CD4-positive, alpha-beta T cell (primary cell): ENCODE measurements at regions not wholly inside any gene's neighbourhood (a gene's known extent, or its start where the extent isn't known, plus 50 kb on each side); places are given as distances from the start of the nearest gene placed in this dataset.

Experiments
- ATAC-seq: fragments of 200-7000 bp; cut with Tn5 transposase; one replicate; pipeline ENCODE4 v1.10.0; 2022; ENCODE audit warnings: mild to moderate bottlenecking; ENCODE audit not compliant: poor library complexity
- CTCF ChIA-PET: fragments of 350-600 bp; sonication (Branson Sonifier 250); formaldehyde crosslinking; loops from one replicate; lab custom pipeline; 2021; ENCODE audit warnings: antibody characterized with exemption, inconsistent platforms; lab: Charles Lee
- POLR2A ChIA-PET: fragments of 350-600 bp; sonication (Branson Sonifier 250); formaldehyde crosslinking; loops from one replicate; lab custom pipeline; 2021; ENCODE audit warnings: antibody characterized with exemption, inconsistent platforms; lab: Charles Lee
- DNase-seq, 14 experiments: peaks; one replicate each; pipeline ENCODE4 v3.0.0-alpha.2; 2013 to 2020; ENCODE audit warnings: mixed read lengths in 2 of 14
- H3K27ac ChIP-seq, 2 donors: one replicate each; pipeline versions ENCODE4 v1.5.1 to v1.7.0; 2013; ENCODE audit warnings: low read length in 2 of 2, low read depth in 1 of 2, mild to moderate bottlenecking in 1 of 2
- H3K27me3 ChIP-seq, 2 experiments: 1 replicate in 1 of 2; 2 replicates in 1 of 2; pipeline versions ENCODE4 v1.6.1 to v1.7.0; 2013; ENCODE audit warnings: low read length in 2 of 2, control low read depth in 1 of 2, mild to moderate bottlenecking in 1 of 2, moderate library complexity in 1 of 2; ENCODE audit not compliant: insufficient read depth in 2 of 2, control insufficient read depth in 1 of 2
- H3K36me3 ChIP-seq: one replicate; pipeline ENCODE4 v1.6.1; 2013; ENCODE audit warnings: low read length, control low read depth; ENCODE audit not compliant: insufficient read depth
- H3K4me1 ChIP-seq: one replicate; pipeline ENCODE4 v1.6.1; 2013; ENCODE audit warnings: low read length, control low read depth; ENCODE audit not compliant: insufficient read depth
- H3K4me3 ChIP-seq: one replicate; pipeline ENCODE4 v1.5.1; 2013; ENCODE audit warnings: mild to moderate bottlenecking, low read length, moderate library complexity
- H3K9me3 ChIP-seq, 2 experiments: 1 replicate in 1 of 2; 2 replicates in 1 of 2; pipeline versions ENCODE4 v1.6.1 to v1.7.0; 2013; ENCODE audit warnings: low read length in 2 of 2, mild to moderate bottlenecking in 2 of 2, control low read depth in 1 of 2, moderate library complexity in 1 of 2; ENCODE audit not compliant: control insufficient read depth in 1 of 2, insufficient read depth in 1 of 2
- H3K27ac Mint-ChIP-seq: one replicate; pipeline ENCODE4 v1.8.0; 2020; ENCODE audit warnings: mixed read lengths
- H3K27me3 Mint-ChIP-seq: one replicate; pipeline ENCODE4 v1.8.0; 2021; ENCODE audit warnings: mixed read lengths
- H3K36me3 Mint-ChIP-seq: one replicate; pipeline ENCODE4 v1.8.0; 2021; ENCODE audit warnings: low read depth, mixed read lengths
- H3K4me1 Mint-ChIP-seq: one replicate; pipeline ENCODE4 v1.8.0; 2021; ENCODE audit warnings: low read depth, mixed read lengths
- H3K4me3 Mint-ChIP-seq: one replicate; pipeline ENCODE4 v1.8.0; 2020; ENCODE audit warnings: mild to moderate bottlenecking, mixed read lengths
- H3K9me3 Mint-ChIP-seq: one replicate; pipeline ENCODE4 v1.8.0; 2020; ENCODE audit warnings: mixed read lengths
- intact Hi-C, 2 experiments: fragments of 100-400 bp; cut with DNase I in 1 of 2; cut with micrococcal nuclease in 1 of 2; formaldehyde crosslinking; loops; one replicate each; pipeline versions ENCODE4 v1.15.1 to v1.9.0; 2023 to 2025; cut with DNase I, micrococcal nuclease
- TF ChIP-seq, protein P1 (sequence below): fragments of 200-600 bp; IDR thresholded peaks from one replicate; pipeline ENCODE4 v1.8.0; 2022; ENCODE audit warnings: antibody characterized with exemption, mild to moderate bottlenecking

DNA sequence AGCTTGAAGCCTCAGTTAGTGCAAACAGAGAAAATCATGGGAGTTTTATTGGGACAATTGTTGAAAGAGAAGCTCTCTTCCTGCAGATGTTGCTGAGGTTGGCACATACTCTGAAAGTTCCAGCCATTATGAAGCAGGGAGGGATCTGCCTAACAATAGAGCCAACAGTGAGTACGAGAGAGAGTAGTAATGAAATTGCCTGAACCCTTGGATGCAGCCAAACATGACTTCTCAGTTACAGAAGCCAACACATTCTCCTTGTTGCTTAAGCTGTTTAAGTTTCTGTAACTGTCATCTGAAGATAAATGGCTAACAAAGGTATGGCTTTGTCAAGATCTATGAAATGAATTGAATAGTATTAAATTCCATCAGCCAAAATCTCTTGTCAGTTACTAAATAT lies 211.0 kb upstream of the TTC14 start:
- Mint-ChIP-seq H3K27ac (no peak overlapping the region), H3K36me3 (no peaks in the 10 kb centered on the region), H3K4me3 (no peak overlapping the region), H3K27me3 (no peaks in the 10 kb centered on the region), H3K4me1 (no peaks in the 10 kb centered on the region), H3K9me3 (no peaks in the 10 kb centered on the region)
- no peak overlapping the region for H3K4me3 ChIP-seq
- no peaks in the 10 kb centered on the region for H3K36me3 ChIP-seq
- H3K27me3 ChIP-seq: no peaks in the 10 kb centered on the region
- intact Hi-C loops: no loop called here
- DNase-seq (no peak), ATAC-seq (no peak)
- H3K4me1 ChIP-seq: no peaks in the 10 kb centered on the region
- TF ChIP-seq, protein P1, sequence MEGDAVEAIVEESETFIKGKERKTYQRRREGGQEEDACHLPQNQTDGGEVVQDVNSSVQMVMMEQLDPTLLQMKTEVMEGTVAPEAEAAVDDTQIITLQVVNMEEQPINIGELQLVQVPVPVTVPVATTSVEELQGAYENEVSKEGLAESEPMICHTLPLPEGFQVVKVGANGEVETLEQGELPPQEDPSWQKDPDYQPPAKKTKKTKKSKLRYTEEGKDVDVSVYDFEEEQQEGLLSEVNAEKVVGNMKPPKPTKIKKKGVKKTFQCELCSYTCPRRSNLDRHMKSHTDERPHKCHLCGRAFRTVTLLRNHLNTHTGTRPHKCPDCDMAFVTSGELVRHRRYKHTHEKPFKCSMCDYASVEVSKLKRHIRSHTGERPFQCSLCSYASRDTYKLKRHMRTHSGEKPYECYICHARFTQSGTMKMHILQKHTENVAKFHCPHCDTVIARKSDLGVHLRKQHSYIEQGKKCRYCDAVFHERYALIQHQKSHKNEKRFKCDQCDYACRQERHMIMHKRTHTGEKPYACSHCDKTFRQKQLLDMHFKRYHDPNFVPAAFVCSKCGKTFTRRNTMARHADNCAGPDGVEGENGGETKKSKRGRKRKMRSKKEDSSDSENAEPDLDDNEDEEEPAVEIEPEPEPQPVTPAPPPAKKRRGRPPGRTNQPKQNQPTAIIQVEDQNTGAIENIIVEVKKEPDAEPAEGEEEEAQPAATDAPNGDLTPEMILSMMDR: no peak
- ChIA-PET CTCF (no interaction called here), POLR2A (no interaction called here)
- no peak overlapping the region for H3K27ac ChIP-seq
- no peaks in the 10 kb centered on the region for H3K9me3 ChIP-seq

DNA sequence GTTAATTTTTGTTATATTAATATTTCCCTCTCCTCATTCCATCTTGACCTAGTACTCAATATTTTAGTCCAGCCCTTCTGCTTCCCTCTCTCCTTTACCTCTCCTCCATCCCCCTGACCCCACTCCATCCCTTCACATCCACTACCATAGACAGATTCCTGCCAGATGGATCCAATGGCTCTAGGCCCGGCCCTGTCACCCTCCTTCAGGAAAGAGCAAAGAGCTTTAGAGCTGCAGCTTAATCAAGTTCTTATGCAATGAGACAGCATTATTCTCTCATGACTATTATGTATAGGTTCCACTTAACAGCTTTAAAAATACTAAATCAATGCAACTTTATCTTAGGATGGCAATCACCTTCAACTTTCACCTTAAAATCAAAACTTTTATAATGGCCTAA lies 200.7 kb upstream of the TTC14 start:
- Histone ChIP-seq H3K9me3 (no peaks in the 10 kb centered on the region), H3K27me3 (no peaks in the 10 kb centered on the region), H3K36me3 (no peaks in the 10 kb centered on the region), H3K27ac (no peak overlapping the region), H3K4me1 (no peaks in the 10 kb centered on the region), H3K4me3 (no peak overlapping the region)
- no peak for ATAC-seq
- Mint-ChIP-seq H3K27me3 (no peaks in the 10 kb centered on the region), H3K36me3 (no peaks in the 10 kb centered on the region), H3K27ac (no peak overlapping the region), H3K9me3 (no peaks in the 10 kb centered on the region), H3K4me1 (no peaks in the 10 kb centered on the region), H3K4me3 (no peak overlapping the region)
- TF ChIP-seq, protein P1: no peak
- intact Hi-C loops: no loop called here
- no peak for DNase-seq
- CTCF ChIA-PET: no interaction called here
- POLR2A ChIA-PET: no interaction called here

DNA sequence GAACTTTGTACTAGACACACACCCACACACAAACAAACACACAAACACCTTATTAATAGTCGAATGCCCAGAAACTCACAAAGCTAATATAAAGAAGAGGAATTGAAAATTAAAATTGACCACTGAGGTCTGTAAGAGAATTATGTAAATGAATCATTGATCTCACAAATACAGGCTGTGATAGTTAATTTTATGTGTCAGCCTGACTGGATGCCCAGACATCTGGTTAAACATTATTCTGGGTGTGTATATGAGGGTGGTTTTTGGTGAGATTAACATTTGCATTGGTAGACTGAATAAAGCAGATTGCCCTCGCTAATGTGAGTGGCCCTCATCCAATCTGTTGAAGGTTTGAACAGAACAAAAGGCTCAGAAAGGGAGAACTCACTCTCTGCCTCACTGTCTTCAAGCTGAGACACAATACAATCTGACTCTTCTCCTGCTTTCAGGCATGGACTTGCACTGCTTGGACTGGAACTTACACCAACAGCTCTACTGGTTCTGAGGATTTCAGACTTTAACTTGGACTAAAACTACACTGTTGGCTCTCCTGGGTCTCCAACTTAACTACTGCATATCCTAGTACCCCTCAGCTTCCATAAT lies 199.4 kb upstream of the TTC14 start:
- no peaks in the 10 kb centered on the region for H3K27me3 ChIP-seq
- TF ChIP-seq, protein P1: no peak
- no peak overlapping the region for H3K27ac ChIP-seq
- H3K9me3 ChIP-seq: no peaks in the 10 kb centered on the region
- POLR2A ChIA-PET: no interaction called here
- no peaks in the 10 kb centered on the region for H3K36me3 ChIP-seq
- Mint-ChIP-seq H3K4me1 (no peaks in the 10 kb centered on the region), H3K4me3 (no peak overlapping the region), H3K9me3 (no peaks in the 10 kb centered on the region), H3K27me3 (no peaks in the 10 kb centered on the region), H3K36me3 (no peaks in the 10 kb centered on the region), H3K27ac (no peak overlapping the region)
- no peak overlapping the region for H3K4me3 ChIP-seq
- H3K4me1 ChIP-seq: no peaks in the 10 kb centered on the region
- intact Hi-C loops: no loop called here
- no peak for DNase-seq
- CTCF ChIA-PET: no interaction called here
- ATAC-seq: no peak
